Prostate gland (tissue), 2 donors: ENCODE measurements at regions not wholly inside any gene's neighbourhood (a gene's known extent, or its start where the extent isn't known, plus 50 kb on each side); places are given as distances from the start of the nearest gene placed in this dataset.

Experiments
- CTCF ChIP-seq, 4 experiments: fragments of 200-600 bp in 2 of 4; fragments of 450-650 bp in 2 of 4; sonication (generic) in 2 of 4; IDR thresholded peaks; 1 replicate in 3 of 4; 2 replicates in 1 of 4; pipeline ENCODE4 v1.5.1; 2016 to 2019; ENCODE audit warnings: antibody characterized with exemption in 4 of 4, mild to moderate bottlenecking in 2 of 4, moderate library complexity in 2 of 4
- POLR2A ChIP-seq: fragments of 450-650 bp; IDR thresholded peaks from one replicate; pipeline ENCODE4 v1.6.1; 2016; ENCODE audit warnings: antibody characterized with exemption, mild to moderate bottlenecking

GRCh38 chr21:24045373-24045772 lies 1561.9 kb downstream of the MRPL39 start:
- TF ChIP-seq CTCF (IDR thresholded peaks at IDR 0.05) (no peak), POLR2A (no peak)
